ENCODE measurements at regions not wholly inside any gene's neighbourhood (a gene's known extent, or its start where the extent isn't known, plus 50 kb on each side); places are given as distances from the start of the nearest gene placed in this dataset.
A peak's percentile ranks its signal among the peaks of the same experiment; 100 is the strongest.

GRCh38 chr11:70641369-70641768, 243.0 kb downstream of the CTTN start:
- H3K27me3 ChIP-seq: no peaks in the 10 kb centered on the region
- H2AFZ ChIP-seq: no peak overlapping the region
- no peak overlapping the region for H3K4me3 ChIP-seq
- no peaks in the 10 kb centered on the region for H3K9me2 ChIP-seq (replicated peaks; ENCODE audit: insufficient read depth)
- TF ChIP-seq EZH2 (IDR thresholded peaks at IDR 0.05; ENCODE audit: borderline replicate concordance) (no peak), CTCF (IDR thresholded peaks at IDR 0.05; ENCODE audit: poor library complexity) (no peak), EZH2phosphoT487 (IDR thresholded peaks at IDR 0.05; ENCODE audit: low read depth, severe bottlenecking, unreplicated experiment) (no peak)
- H3K79me2 ChIP-seq: no peaks in the 10 kb centered on the region
- H4K20me1 ChIP-seq (ENCODE audit: insufficient read depth, poor library complexity, severe bottlenecking): no peaks in the 10 kb centered on the region
- H3K27ac ChIP-seq: no peak overlapping the region
- no peak overlapping the region for H3K4me2 ChIP-seq
- H3K36me3 ChIP-seq (replicated peaks; ENCODE audit: insufficient read depth, low read depth): no peaks in the 10 kb centered on the region
- no peaks in the 10 kb centered on the region for H3K4me1 ChIP-seq (ENCODE audit: insufficient read depth)
- WGBS (ENCODE audit: low lambda C conversion rate, missing lambda C conversion rate): 66% methylated on average over 12 of the region's 12 CpGs
- H3K9me3 ChIP-seq (ENCODE audit: low read depth): no peaks in the 10 kb centered on the region
- peak; percentile 20 for DNase-seq (ENCODE audit: low spot score)

GRCh38 chr11:70642266-70642665, 243.9 kb downstream of the CTTN start:
- no peak for DNase-seq (ENCODE audit: low spot score)
- H4K20me1 ChIP-seq (ENCODE audit: insufficient read depth, poor library complexity, severe bottlenecking): no peaks in the 10 kb centered on the region
- 88% methylated on average over 14 of the region's 14 CpGs for WGBS (ENCODE audit: low lambda C conversion rate, missing lambda C conversion rate)
- H3K9me3 ChIP-seq (ENCODE audit: low read depth): no peaks in the 10 kb centered on the region
- no peaks in the 10 kb centered on the region for H3K36me3 ChIP-seq (replicated peaks; ENCODE audit: insufficient read depth, low read depth)
- no peaks in the 10 kb centered on the region for H3K27me3 ChIP-seq
- no peak overlapping the region for H2AFZ ChIP-seq
- no peak overlapping the region for H3K4me2 ChIP-seq
- no peaks in the 10 kb centered on the region for H3K9me2 ChIP-seq (replicated peaks; ENCODE audit: insufficient read depth)
- no peak overlapping the region for H3K27ac ChIP-seq
- H3K4me1 ChIP-seq (ENCODE audit: insufficient read depth): no peaks in the 10 kb centered on the region
- no peak overlapping the region for H3K4me3 ChIP-seq
- H3K79me2 ChIP-seq: peaks cover 3% of the 10 kb centered on the region
- no peak for TF ChIP-seq EZH2 (IDR thresholded peaks at IDR 0.05; ENCODE audit: borderline replicate concordance)
- no peak for TF ChIP-seq CTCF (IDR thresholded peaks at IDR 0.05; ENCODE audit: poor library complexity)
- no peak for TF ChIP-seq EZH2phosphoT487 (IDR thresholded peaks at IDR 0.05; ENCODE audit: low read depth, severe bottlenecking, unreplicated experiment)

- Histone ChIP-seq H3K9me2 (replicated peaks; ENCODE audit: insufficient read depth) (no peaks in the 10 kb centered on the region), H3K79me2 (peaks cover 3% of the 10 kb centered on the region), H3K27ac (no peak overlapping the region), H2AFZ (no peak overlapping the region), H4K20me1 (ENCODE audit: insufficient read depth, poor library complexity, severe bottlenecking) (no peaks in the 10 kb centered on the region), H3K9me3 (ENCODE audit: low read depth) (no peaks in the 10 kb centered on the region), H3K4me3 (no peak overlapping the region), H3K36me3 (replicated peaks; ENCODE audit: insufficient read depth, low read depth) (no peaks in the 10 kb centered on the region), H3K4me2 (no peak overlapping the region), H3K27me3 (no peaks in the 10 kb centered on the region), H3K4me1 (ENCODE audit: insufficient read depth) (no peaks in the 10 kb centered on the region)
- no peak for DNase-seq (ENCODE audit: low spot score)
- no peak for TF ChIP-seq EZH2phosphoT487 (IDR thresholded peaks at IDR 0.05; ENCODE audit: low read depth, severe bottlenecking, unreplicated experiment)
- no peak for TF ChIP-seq EZH2 (IDR thresholded peaks at IDR 0.05; ENCODE audit: borderline replicate concordance)
- TF ChIP-seq CTCF (IDR thresholded peaks at IDR 0.05; ENCODE audit: poor library complexity): no peak
- 63% methylated on average over 8 of the region's 9 CpGs for WGBS (ENCODE audit: low lambda C conversion rate, missing lambda C conversion rate)
Observed at GRCh38 chr11:70643642-70644041, 245.3 kb downstream of the CTTN start.
